Activated CD8-positive, alpha-beta memory T cell treated with anti-CD3 and anti-CD28 coated beads for 36 hours (primary cell): ENCODE measurements at regions not wholly inside any gene's neighbourhood (a gene's known extent, or its start where the extent isn't known, plus 50 kb on each side); places are given as distances from the start of the nearest gene placed in this dataset.

Source experiments
- CTCF ChIA-PET: fragments of 350-600 bp; sonication (Branson Sonifier 250); formaldehyde crosslinking; loops from one replicate; lab custom pipeline; 2021; ENCODE audit warnings: antibody characterized with exemption; lab: Charles Lee
- POLR2A ChIA-PET: fragments of 350-600 bp; sonication (Branson Sonifier 250); formaldehyde crosslinking; loops from one replicate; lab custom pipeline; 2021; ENCODE audit warnings: antibody characterized with exemption; lab: Charles Lee

- POLR2A ChIA-PET: no interaction called here
Observed at GRCh38 chr4:129342819-129343408, 247.0 kb downstream of the C4orf33 start.

GRCh38 chr4:129344058-129344457 lies 248.1 kb downstream of the C4orf33 start:
- CTCF ChIA-PET: no interaction called here
- POLR2A ChIA-PET: no interaction called here

More at GRCh38 chr4:129342819-129343408, 247.0 kb downstream of the C4orf33 start:
- CTCF ChIA-PET: no interaction called here

GRCh38 chr4:129345609-129346008 lies 249.7 kb downstream of the C4orf33 start:
- ChIA-PET CTCF (no interaction called here), POLR2A (no interaction called here)

- ChIA-PET CTCF (no interaction called here), POLR2A (no interaction called here)
Observed at GRCh38 chr4:129346036-129346435, 250.1 kb downstream of the C4orf33 start.

GRCh38 chr4:129346734-129347133 lies 250.8 kb downstream of the C4orf33 start:
- CTCF ChIA-PET: no interaction called here
- POLR2A ChIA-PET: no interaction called here

- POLR2A ChIA-PET: no interaction called here
- CTCF ChIA-PET: no interaction called here
Observed at GRCh38 chr4:129350834-129351721, 255.1 kb downstream of the C4orf33 start.

GRCh38 chr4:129352480-129352879 lies 256.5 kb downstream of the C4orf33 start:
- ChIA-PET CTCF (interaction anchor here (0.6 to 0.7 kb wide), 2 partner anchors 41 to 570 kb away, joined by 3 to 5 read pairs; no protein-coding TSS in a partner anchor), POLR2A (no interaction called here)

GRCh38 chr4:129353490-129353889 lies 257.5 kb downstream of the C4orf33 start:
- POLR2A ChIA-PET: no interaction called here
- CTCF ChIA-PET: no interaction called here

- CTCF ChIA-PET: no interaction called here
- POLR2A ChIA-PET: no interaction called here
Observed at GRCh38 chr4:129355031-129355430, 259.1 kb downstream of the C4orf33 start.

- ChIA-PET POLR2A (no interaction called here), CTCF (no interaction called here)
Observed at GRCh38 chr4:129355516-129355915, 259.6 kb downstream of the C4orf33 start.

GRCh38 chr4:129358571-129358970 lies 262.6 kb downstream of the C4orf33 start:
- ChIA-PET POLR2A (no interaction called here), CTCF (no interaction called here)

GRCh38 chr4:129359461-129359860 lies 263.5 kb downstream of the C4orf33 start:
- ChIA-PET CTCF (no interaction called here), POLR2A (no interaction called here)

GRCh38 chr4:129362691-129363274 lies 266.8 kb downstream of the C4orf33 start:
- POLR2A ChIA-PET: no interaction called here
- CTCF ChIA-PET: interaction anchor here (1.1 kb wide), 1 partner anchor 88 kb away, joined by 5 read pairs; no protein-coding TSS in a partner anchor

- ChIA-PET CTCF (no interaction called here), POLR2A (no interaction called here)
Observed at GRCh38 chr4:129364747-129365452, 268.9 kb downstream of the C4orf33 start.

GRCh38 chr4:129369361-129370010 lies 273.5 kb downstream of the C4orf33 start:
- POLR2A ChIA-PET: no interaction called here
- CTCF ChIA-PET: no interaction called here

GRCh38 chr4:129371065-129371464 lies 275.1 kb downstream of the C4orf33 start:
- CTCF ChIA-PET: no interaction called here
- POLR2A ChIA-PET: no interaction called here

- CTCF ChIA-PET: no interaction called here
- POLR2A ChIA-PET: no interaction called here
Observed at GRCh38 chr4:129371926-129372325, 276.0 kb downstream of the C4orf33 start.

- CTCF ChIA-PET: no interaction called here
Observed at GRCh38 chr4:129377131-129377845, 281.3 kb downstream of the C4orf33 start.

GRCh38 chr4:129378364-129378763 lies 282.4 kb downstream of the C4orf33 start:
- ChIA-PET POLR2A (no interaction called here), CTCF (no interaction called here)

More at GRCh38 chr4:129377131-129377845, 281.3 kb downstream of the C4orf33 start:
- POLR2A ChIA-PET: interaction anchor here (0.6 kb wide), 1 partner anchor 13 kb away, joined by 3 read pairs; no protein-coding TSS in a partner anchor
